Adrenal gland (tissue), 5 donors: ENCODE measurements at regions not wholly inside any gene's neighbourhood (a gene's known extent, or its start where the extent isn't known, plus 50 kb on each side); places are given as distances from the start of the nearest gene placed in this dataset.

Source experiments
- CTCF ChIP-seq, 6 experiments: fragments of 450-650 bp in 4 of 6; fragments of 200-600 bp in 2 of 6; sonication (generic) in 1 of 6; IDR thresholded peaks; 1 replicate in 5 of 6; 2 replicates in 1 of 6; pipeline versions ENCODE4 v1.5.1 to v1.8.0; 2016 to 2021; ENCODE audit warnings: antibody characterized with exemption in 6 of 6, mild to moderate bottlenecking in 2 of 6, moderate library complexity in 1 of 6
- POLR2A ChIP-seq, 2 donors: fragments of 450-650 bp; IDR thresholded peaks; one replicate each; pipeline ENCODE4 v1.6.1; 2017; ENCODE audit warnings: antibody characterized with exemption in 2 of 2, mild to moderate bottlenecking in 2 of 2, moderate library complexity in 1 of 2
- donor health status: DM: no; HTN: no; CAD: no.

- TF ChIP-seq CTCF (IDR thresholded peaks at IDR 0.05) (no peak), POLR2A (IDR thresholded peaks at IDR 0.05) (no peak)
These were observed 154.2 kb upstream of the SHISA6 start for GRCh38 chr17:11086646-11087340.
